ENCODE measurements at regions not wholly inside any gene's neighbourhood (a gene's known extent, or its start where the extent isn't known, plus 50 kb on each side); places are given as distances from the start of the nearest gene placed in this dataset.

DNA sequence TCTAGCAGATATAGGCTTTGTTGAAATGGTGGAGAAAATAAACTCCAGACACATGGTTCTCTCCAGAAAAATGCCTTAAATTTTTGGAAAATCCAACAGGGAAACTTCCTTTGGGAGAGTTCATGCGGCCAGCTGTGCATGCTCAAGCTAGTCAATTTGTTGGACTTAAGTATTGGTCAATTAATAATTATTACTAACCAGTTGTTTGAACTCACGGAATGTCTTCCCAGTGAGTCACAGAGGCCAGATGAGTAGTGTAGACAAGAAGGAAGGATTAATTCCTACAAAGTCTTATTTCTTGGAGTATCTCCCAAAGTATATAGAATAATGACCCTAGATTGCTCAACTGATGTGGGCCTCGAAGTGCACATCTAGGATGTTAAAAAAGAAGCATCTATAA is 103.6 kb downstream of the MACIR start:
- no peak for DNase-seq
- in situ Hi-C loops (cut with HindIII; ENCODE audit: low pct_ligation_motif_present, low pct_unique_long_range_greater_than_20kb, low sequenced_read_pairs): no loop called here

- in situ Hi-C loops (cut with HindIII; ENCODE audit: low pct_ligation_motif_present, low pct_unique_long_range_greater_than_20kb, low sequenced_read_pairs): no loop called here
- DNase-seq: no peak
These were observed 101.9 kb downstream of the MACIR start for GRCh38 chr5:103360475-103360874.

DNA sequence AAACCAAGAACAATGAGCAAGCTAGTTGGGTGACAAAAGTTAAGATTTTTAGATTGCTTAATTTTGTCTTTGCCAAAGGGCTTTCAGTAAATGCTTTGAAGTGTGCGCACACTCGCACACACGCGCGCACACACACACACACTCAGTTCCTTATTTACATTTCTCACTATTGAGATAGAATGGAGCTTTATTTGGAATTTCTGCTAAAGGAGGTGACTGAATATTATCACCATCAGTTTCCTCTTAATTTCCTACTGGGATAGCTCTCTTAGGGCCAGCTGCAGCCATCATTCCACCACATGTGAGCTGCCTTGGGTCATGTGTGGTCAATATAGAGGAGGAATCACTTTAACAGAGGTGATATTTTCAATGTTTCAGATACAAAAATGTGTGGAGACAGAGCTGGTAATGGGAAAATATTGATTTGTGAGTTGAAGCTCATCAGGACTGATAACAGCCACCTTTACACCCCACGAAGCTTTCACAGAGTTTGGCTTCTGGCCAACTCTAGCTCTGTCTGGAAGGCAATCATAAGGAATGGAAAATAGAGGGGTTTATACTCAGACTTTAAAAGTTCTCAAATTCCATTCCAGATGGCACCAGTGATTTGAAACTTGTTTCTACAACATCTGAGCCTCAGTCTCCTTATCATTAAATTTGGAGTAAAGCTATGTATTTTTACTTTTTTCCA is 99.9 kb downstream of the MACIR start:
- in situ Hi-C loops (cut with HindIII; ENCODE audit: low pct_ligation_motif_present, low pct_unique_long_range_greater_than_20kb, low sequenced_read_pairs): no loop called here
- DNase-seq: no peak

DNA sequence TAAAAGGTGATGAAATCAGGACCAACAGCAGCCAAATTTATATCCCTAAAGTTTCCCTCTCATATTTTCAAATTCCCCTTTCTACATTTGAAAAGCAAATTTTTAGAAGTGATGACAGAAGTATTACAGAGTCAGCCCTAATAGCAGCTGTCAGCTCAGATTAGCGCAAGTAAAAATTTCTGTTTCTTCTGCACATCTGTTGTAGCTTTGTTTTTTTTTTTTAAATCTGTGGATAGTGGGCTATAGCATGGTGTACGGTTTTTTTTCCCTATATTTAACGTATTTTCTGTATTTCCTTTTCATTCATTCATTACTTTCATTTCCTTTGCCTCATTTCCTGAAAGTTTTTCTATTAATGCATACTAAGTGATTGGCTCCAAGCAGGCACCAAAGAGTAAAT is 99.1 kb downstream of the MACIR start:
- no peak for DNase-seq
- in situ Hi-C loops (cut with HindIII; ENCODE audit: low pct_ligation_motif_present, low pct_unique_long_range_greater_than_20kb, low sequenced_read_pairs): no loop called here

GRCh38 chr5:103356350-103357091 is 98.0 kb downstream of the MACIR start:
- in situ Hi-C loops (cut with HindIII; ENCODE audit: low pct_ligation_motif_present, low pct_unique_long_range_greater_than_20kb, low sequenced_read_pairs): no loop called here
- no peak for DNase-seq

- DNase-seq: no peak
- in situ Hi-C loops (cut with HindIII; ENCODE audit: low pct_ligation_motif_present, low pct_unique_long_range_greater_than_20kb, low sequenced_read_pairs): no loop called here
These were observed 97.0 kb downstream of the MACIR start for GRCh38 chr5:103355579-103355978.

DNA sequence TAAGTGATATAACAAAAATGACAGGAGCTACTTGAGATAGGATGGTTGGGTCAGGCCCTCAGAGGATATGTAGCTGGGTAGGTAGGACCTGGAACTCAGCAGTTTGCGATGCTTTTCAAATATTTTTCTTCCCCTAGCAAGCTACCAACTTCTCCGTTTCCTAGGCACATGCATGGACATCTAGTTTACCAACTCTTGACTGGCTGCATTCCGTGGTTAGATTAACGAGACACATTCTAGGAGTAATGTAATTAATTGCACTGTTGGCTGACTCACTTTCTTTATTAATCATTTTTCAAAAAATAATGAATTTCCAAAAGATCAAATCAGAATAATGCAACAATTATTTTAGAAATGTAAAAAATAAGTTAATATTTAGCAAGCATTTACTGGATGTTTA is 95.9 kb downstream of the MACIR start:
- DNase-seq: no peak
- in situ Hi-C loops (cut with HindIII; ENCODE audit: low pct_ligation_motif_present, low pct_unique_long_range_greater_than_20kb, low sequenced_read_pairs): no loop called here

- in situ Hi-C loops (cut with HindIII; ENCODE audit: low pct_ligation_motif_present, low pct_unique_long_range_greater_than_20kb, low sequenced_read_pairs): no loop called here
These were observed 95.0 kb downstream of the MACIR start for GRCh38 chr5:103353581-103353980.

GRCh38 chr5:103347716-103348423 is 89.3 kb downstream of the MACIR start:
- no peak for DNase-seq
- in situ Hi-C loops (cut with HindIII; ENCODE audit: low pct_ligation_motif_present, low pct_unique_long_range_greater_than_20kb, low sequenced_read_pairs): no loop called here

More at GRCh38 chr5:103353581-103353980, 95.0 kb downstream of the MACIR start:
- no peak for DNase-seq

- DNase-seq: no peak
- in situ Hi-C loops (cut with HindIII; ENCODE audit: low pct_ligation_motif_present, low pct_unique_long_range_greater_than_20kb, low sequenced_read_pairs): no loop called here
These were observed 87.7 kb downstream of the MACIR start for GRCh38 chr5:103346162-103346748.

DNA sequence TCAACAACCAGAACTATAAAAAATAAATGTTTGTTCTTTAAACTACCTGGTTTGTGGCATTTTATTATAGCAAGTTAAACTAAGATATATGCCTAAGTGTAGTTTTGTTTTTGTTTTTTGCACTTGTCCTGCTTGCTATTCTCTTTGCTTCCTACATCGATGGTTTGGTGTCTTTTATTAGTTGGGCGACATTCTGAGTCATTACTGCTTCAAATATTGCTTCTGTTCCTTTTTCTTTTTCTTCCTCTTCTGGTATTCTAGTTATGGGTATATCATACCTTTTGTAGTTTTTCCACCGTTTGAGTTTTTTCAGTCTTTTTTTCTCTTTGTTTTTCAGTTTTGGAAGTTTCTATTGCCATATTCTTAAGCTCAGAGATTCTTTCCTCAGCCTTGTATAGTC is 86.9 kb downstream of the MACIR start:
- in situ Hi-C loops (cut with HindIII; ENCODE audit: low pct_ligation_motif_present, low pct_unique_long_range_greater_than_20kb, low sequenced_read_pairs): no loop called here
- DNase-seq: no peak

DNA sequence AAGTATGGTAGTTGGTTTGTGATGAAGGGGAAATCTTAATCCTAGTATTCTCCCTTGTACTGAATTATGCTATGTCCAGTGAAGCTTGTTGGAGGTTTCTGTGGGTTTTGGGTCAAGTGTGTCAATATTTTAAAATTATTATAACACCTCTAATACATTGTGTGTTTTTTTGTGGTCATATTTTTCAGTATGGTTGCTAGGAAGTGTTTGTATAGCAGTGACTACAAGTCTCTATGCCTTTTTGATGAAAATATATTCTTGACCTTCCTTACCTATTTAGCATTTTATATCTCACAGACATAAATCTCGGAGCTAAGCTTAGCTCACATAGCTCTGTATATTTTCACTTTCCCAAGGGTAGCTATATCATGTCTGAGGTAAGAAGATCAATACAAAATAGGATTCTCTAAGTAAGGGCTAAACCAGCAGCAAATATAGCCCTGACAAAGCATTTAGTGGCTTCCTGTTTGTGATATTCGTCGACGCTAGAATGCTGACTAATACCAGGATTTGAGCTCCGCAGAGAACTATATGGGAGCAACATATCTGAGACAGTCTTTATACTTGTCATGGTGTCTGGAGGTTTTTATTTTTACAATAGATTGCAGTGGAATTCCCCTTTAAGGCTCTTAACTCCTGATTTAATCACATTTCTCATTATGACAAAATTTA is 82.3 kb downstream of the MACIR start:
- no peak for DNase-seq
- in situ Hi-C loops (cut with HindIII; ENCODE audit: low pct_ligation_motif_present, low pct_unique_long_range_greater_than_20kb, low sequenced_read_pairs): no loop called here

GRCh38 chr5:103340132-103340531 is 81.6 kb downstream of the MACIR start:
- no peak for DNase-seq
- in situ Hi-C loops (cut with HindIII; ENCODE audit: low pct_ligation_motif_present, low pct_unique_long_range_greater_than_20kb, low sequenced_read_pairs): no loop called here

GRCh38 chr5:103336941-103337340 is 78.4 kb downstream of the MACIR start:
- in situ Hi-C loops (cut with HindIII; ENCODE audit: low pct_ligation_motif_present, low pct_unique_long_range_greater_than_20kb, low sequenced_read_pairs): no loop called here
- DNase-seq: no peak

GRCh38 chr5:103333376-103333775 is 74.8 kb downstream of the MACIR start:
- DNase-seq: no peak
- in situ Hi-C loops (cut with HindIII; ENCODE audit: low pct_ligation_motif_present, low pct_unique_long_range_greater_than_20kb, low sequenced_read_pairs): no loop called here

DNA sequence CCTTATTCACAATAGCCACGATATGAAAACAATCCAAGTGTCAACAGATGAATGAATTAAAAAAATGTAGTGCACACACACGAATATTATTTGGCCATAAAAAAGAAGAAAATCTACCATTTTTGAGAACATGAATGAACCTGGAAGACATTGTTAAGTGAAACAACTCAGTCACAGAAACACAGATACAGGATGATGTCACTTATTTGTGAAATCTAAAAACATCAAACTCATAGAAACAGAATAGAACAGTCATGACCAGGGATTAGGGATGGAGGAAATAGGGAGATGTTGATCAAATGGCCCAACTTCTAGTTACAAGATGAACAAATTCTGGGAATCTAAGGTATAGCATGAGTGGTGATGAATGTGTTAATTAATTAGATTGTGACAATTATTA is 72.3 kb downstream of the MACIR start:
- in situ Hi-C loops (cut with HindIII; ENCODE audit: low pct_ligation_motif_present, low pct_unique_long_range_greater_than_20kb, low sequenced_read_pairs): no loop called here
- DNase-seq: no peak

Measured in ACHN (cell line).